GM20000 (cell line): ENCODE measurements at regions not wholly inside any gene's neighbourhood (a gene's known extent, or its start where the extent isn't known, plus 50 kb on each side); places are given as distances from the start of the nearest gene placed in this dataset.

Source experiments
- DNase-seq: peaks from one replicate; pipeline ENCODE4 v3.0.0; 2012; ENCODE audit warnings: low spot score
- CTCF ChIP-seq: IDR thresholded peaks from 2 replicates; pipeline ENCODE4 v1.5.1; 2012; ENCODE audit warnings: mild to moderate bottlenecking, control low read depth; ENCODE audit errors: extremely low read depth, missing control alignments

- TF ChIP-seq CTCF = no peak
- no peak for DNase-seq
Measured at GRCh38 chr17:55648086-55648485, 74.6 kb downstream of the TMEM100 start.

GRCh38 chr17:55645361-55645760, 77.3 kb downstream of the TMEM100 start:
- DNase-seq = no peak

GRCh38 chr17:55644346-55644745, 78.3 kb downstream of the TMEM100 start:
- no peak for DNase-seq
- TF ChIP-seq CTCF = no peak

More at GRCh38 chr17:55645361-55645760, 77.3 kb downstream of the TMEM100 start:
- TF ChIP-seq CTCF = no peak

DNA sequence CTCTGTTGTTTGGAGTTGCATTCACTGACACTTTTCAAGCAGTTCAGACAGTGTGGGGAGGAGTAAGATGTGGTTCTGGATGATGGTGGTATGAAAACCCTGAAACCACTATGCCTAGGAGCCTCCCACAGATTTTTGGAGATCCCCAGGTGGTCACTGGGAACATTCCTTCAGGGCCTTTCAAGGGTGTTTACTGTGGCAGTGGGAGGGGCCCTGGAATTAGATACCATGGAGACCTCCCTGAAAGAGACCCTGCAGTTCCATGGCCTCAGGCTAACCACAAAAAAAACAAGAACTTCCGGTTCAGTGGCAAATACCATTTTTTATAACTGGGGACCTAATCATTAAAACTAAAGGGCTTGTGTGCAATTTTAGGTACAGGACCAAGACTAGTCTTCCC, 79.9 kb downstream of the TMEM100 start:
- no peak for DNase-seq
- no peak for TF ChIP-seq CTCF

DNA sequence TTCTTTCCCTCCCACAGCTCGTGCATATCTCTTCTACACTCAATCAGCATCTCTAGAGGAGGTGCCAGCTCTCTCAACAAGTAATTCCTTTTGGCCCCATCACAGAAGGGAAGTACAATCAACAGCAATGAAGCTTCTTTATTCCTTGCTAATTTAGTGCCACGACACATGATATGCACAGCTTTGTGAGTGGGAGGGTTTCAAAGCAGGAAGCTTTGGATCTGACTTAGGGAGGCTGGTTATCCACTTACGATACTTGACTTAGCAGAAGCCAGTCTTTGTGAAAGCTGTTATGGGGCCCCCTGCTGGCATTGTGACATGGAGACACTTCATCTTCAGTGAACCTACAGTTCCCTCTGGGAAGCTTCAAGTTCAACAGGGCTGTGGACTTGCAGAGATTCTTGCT, 81.0 kb downstream of the TMEM100 start:
- TF ChIP-seq CTCF = peak; percentile 55
- DNase-seq = peak; percentile 16

GRCh38 chr17:55639096-55639495, 83.6 kb downstream of the TMEM100 start:
- DNase-seq = no peak
- TF ChIP-seq CTCF = no peak

GRCh38 chr17:55635253-55635914, 87.3 kb downstream of the TMEM100 start:
- no peak for DNase-seq
- no peak for TF ChIP-seq CTCF
